Esophagus squamous epithelium (tissue), 5 donors: ENCODE measurements at regions not wholly inside any gene's neighbourhood (a gene's known extent, or its start where the extent isn't known, plus 50 kb on each side); places are given as distances from the start of the nearest gene placed in this dataset.

Experiments used
- DNase-seq: peaks from one replicate; lab custom pipeline; 2025; lab: John Stamatoyannopoulos, UW
- H3K27ac ChIP-seq, 4 donors: fragments of 200-600 bp; sonication (generic); one replicate each; pipeline ENCODE4 v1.5.1; 2016 to 2019; ENCODE audit warnings: mild to moderate bottlenecking in 1 of 4
- H3K27me3 ChIP-seq, 4 donors: fragments of 200-600 bp; sonication (generic); 1 replicate in 3 of 4; 2 replicates in 1 of 4; pipeline versions ENCODE4 v1.5.1 to v1.6.0; 2017 to 2021; ENCODE audit warnings: antibody characterized with exemption in 1 of 4
- H3K36me3 ChIP-seq, 3 donors: fragments of 200-600 bp; sonication (generic); one replicate each; pipeline ENCODE4 v1.5.1; 2016 to 2019
- H3K4me1 ChIP-seq, 3 donors: fragments of 200-600 bp; sonication (generic); one replicate each; pipeline ENCODE4 v1.5.1; 2017 to 2019
- H3K4me3 ChIP-seq, 4 donors: fragments of 200-600 bp; sonication (generic); 1 replicate in 3 of 4; 2 replicates in 1 of 4; pipeline ENCODE4 v1.5.1; 2016 to 2019; ENCODE audit warnings: mild to moderate bottlenecking in 2 of 4, moderate library complexity in 1 of 4
- H3K9me3 ChIP-seq, 3 donors: fragments of 200-600 bp; sonication (generic); one replicate each; pipeline ENCODE4 v1.5.1; 2016 to 2019
- CTCF ChIP-seq, 6 experiments: fragments of 450-650 bp in 4 of 6; fragments of 200-600 bp in 2 of 6; sonication (generic) in 2 of 6; IDR thresholded peaks; one replicate each; pipeline ENCODE4 v1.5.1; 2016 to 2019; ENCODE audit warnings: antibody characterized with exemption in 6 of 6, mild to moderate bottlenecking in 4 of 6, moderate library complexity in 4 of 6
- POLR2A ChIP-seq, 4 donors: fragments of 450-650 bp; IDR thresholded peaks; one replicate each; pipeline ENCODE4 v1.6.1; 2017; ENCODE audit warnings: antibody characterized with exemption in 4 of 4, mild to moderate bottlenecking in 4 of 4, moderate library complexity in 3 of 4
- WGBS, 2 donors: methylation state at CpG; one replicate each; pipeline ENCODE4 v1.1.5; 2018; 5-methylcytosine and 5-hydroxymethylcytosine counted together
- intact Hi-C: fragments of 100-400 bp; cut with DNase I; formaldehyde crosslinking; loops from one replicate; pipeline ENCODE4 v1.15.0; 2022
- donor health status: DM: yes; HTN: yes; CAD: no.

- intact Hi-C loops, result no loop called here
- H3K27ac ChIP-seq, result no peak overlapping the region
- peaks cover 0 to 4% (median 0%) of the 10 kb centered on the region in 3 donors for H3K9me3 ChIP-seq
- H3K36me3 ChIP-seq, result no peaks in the 10 kb centered on the region
- H3K4me1 ChIP-seq, result no peaks in the 10 kb centered on the region
- WGBS, 2 donors, result 58 to 64% methylated on average over 6 to 7 of the region's 7 CpGs
- H3K27me3 ChIP-seq, result peaks cover 0 to 18% (median 0%) of the 10 kb centered on the region in 4 donors
- no peak for TF ChIP-seq POLR2A (IDR thresholded peaks at IDR 0.05)
- TF ChIP-seq CTCF (IDR thresholded peaks at IDR 0.05), result peak in 1 of 6 experiments; percentile 21
- no peak for DNase-seq
- H3K4me3 ChIP-seq, result no peak overlapping the region
Observed at GRCh38 chr5:113663879-113664541, 150.5 kb downstream of the YTHDC2 start.

- intact Hi-C loops, result loop anchor here (10.0 kb wide), 1 partner anchor 772 kb away; no protein-coding TSS in a partner anchor
- 41% methylated on average over 3 of the region's 3 CpGs for WGBS, 2 donors
- no peak overlapping the region for H3K4me3 ChIP-seq
- H3K4me1 ChIP-seq, result no peaks in the 10 kb centered on the region
- H3K27me3 ChIP-seq, result no peaks in the 10 kb centered on the region
- H3K36me3 ChIP-seq, result no peaks in the 10 kb centered on the region
- peaks cover 0 to 4% (median 0%) of the 10 kb centered on the region in 3 donors for H3K9me3 ChIP-seq
- no peak for TF ChIP-seq CTCF (IDR thresholded peaks at IDR 0.05)
- no peak for TF ChIP-seq POLR2A (IDR thresholded peaks at IDR 0.05)
- H3K27ac ChIP-seq, result no peak overlapping the region
- DNase-seq, result no peak
Observed at GRCh38 chr5:113673041-113673440, 159.5 kb downstream of the YTHDC2 start.

- Histone ChIP-seq H3K4me1 (no peaks in the 10 kb centered on the region), H3K9me3 (no peaks in the 10 kb centered on the region), H3K4me3 (no peak overlapping the region), H3K27ac (no peak overlapping the region), H3K36me3 (no peaks in the 10 kb centered on the region), H3K27me3 (no peaks in the 10 kb centered on the region)
- no peak for TF ChIP-seq POLR2A (IDR thresholded peaks at IDR 0.05)
- no peak for DNase-seq
- 79 to 84% methylated on average over 3 of the region's 3 CpGs for WGBS, 2 donors
- intact Hi-C loops, result loop anchor here (10.0 kb wide), 1 partner anchor 770 kb away; no protein-coding TSS in a partner anchor
Observed at GRCh38 chr5:113675166-113675565, 161.7 kb downstream of the YTHDC2 start.

- H3K27me3 ChIP-seq, result no peaks in the 10 kb centered on the region
- H3K36me3 ChIP-seq, result no peaks in the 10 kb centered on the region
- intact Hi-C loops, result loop anchor here (10.0 kb wide), 1 partner anchor 767 kb away; no protein-coding TSS in a partner anchor
- H3K27ac ChIP-seq, result no peak overlapping the region
- TF ChIP-seq POLR2A (IDR thresholded peaks at IDR 0.05), result no peak
- TF ChIP-seq CTCF (IDR thresholded peaks at IDR 0.05), result no peak
- H3K9me3 ChIP-seq, result no peaks in the 10 kb centered on the region
- no peaks in the 10 kb centered on the region for H3K4me1 ChIP-seq
- H3K4me3 ChIP-seq, result no peak overlapping the region
- 17 to 45% methylated on average over 1 of the region's 1 CpG for WGBS, 2 donors
- no peak for DNase-seq
Observed at GRCh38 chr5:113678202-113678601, 164.7 kb downstream of the YTHDC2 start.

- TF ChIP-seq POLR2A (IDR thresholded peaks at IDR 0.05) (no peak), CTCF (IDR thresholded peaks at IDR 0.05) (peak in 5 of 6 experiments; percentile 33 to 73 (median 64))
- Histone ChIP-seq H3K9me3 (no peaks in the 10 kb centered on the region), H3K27ac (no peak overlapping the region), H3K4me1 (no peaks in the 10 kb centered on the region), H3K4me3 (no peak overlapping the region), H3K36me3 (no peaks in the 10 kb centered on the region), H3K27me3 (no peaks in the 10 kb centered on the region)
- no peak for DNase-seq
- intact Hi-C loops, result loop anchor here (10.0 kb wide), 1 partner anchor 766 kb away; no protein-coding TSS in a partner anchor
- WGBS, 2 donors, result 36 to 44% methylated on average over 7 of the region's 7 CpGs
Observed at GRCh38 chr5:113678924-113679575, 165.6 kb downstream of the YTHDC2 start.
